ENCODE measurements at regions not wholly inside any gene's neighbourhood (a gene's known extent, or its start where the extent isn't known, plus 50 kb on each side); places are given as distances from the start of the nearest gene placed in this dataset.

GRCh38 chr21:26282058-26282457, 111.5 kb upstream of the APP start:
- Histone ChIP-seq H3K9me3 (no peaks in the 10 kb centered on the region), H3K4me1 (no peaks in the 10 kb centered on the region), H3K27ac (no peak overlapping the region), H3K27me3 (no peaks in the 10 kb centered on the region), H3K36me3 (no peaks in the 10 kb centered on the region), H3K4me3 (no peak overlapping the region)
- in situ Hi-C loops (cut with MboI; ENCODE audit: low sequenced_read_pairs in 4 of 4), result no loop called here
- ATAC-seq, result no peak
- DNase-seq, result no peak
- intact Hi-C loops (cut with DNase I; ENCODE audit: low total_unique reads), result no loop called here
- TF ChIP-seq POLR2A (IDR thresholded peaks at IDR 0.05) (no peak), CTCF (IDR thresholded peaks at IDR 0.05 in 4 of 5, conservative IDR thresholded peaks at IDR 0.05 in 1 of 5) (no peak)

- no peak overlapping the region for H3K27ac ChIP-seq
- DNase-seq, result no peak
- in situ Hi-C loops (cut with MboI; ENCODE audit: low sequenced_read_pairs in 4 of 4), result no loop called here
- no peak for ATAC-seq
- intact Hi-C loops (cut with DNase I; ENCODE audit: low total_unique reads), result no loop called here
- H3K4me1 ChIP-seq, result no peaks in the 10 kb centered on the region
- H3K9me3 ChIP-seq, result no peaks in the 10 kb centered on the region
- no peaks in the 10 kb centered on the region for H3K36me3 ChIP-seq
- no peak overlapping the region for H3K4me3 ChIP-seq
- TF ChIP-seq CTCF (IDR thresholded peaks at IDR 0.05 in 4 of 5, conservative IDR thresholded peaks at IDR 0.05 in 1 of 5) (no peak), POLR2A (IDR thresholded peaks at IDR 0.05) (no peak)
- no peaks in the 10 kb centered on the region for H3K27me3 ChIP-seq
Observed at GRCh38 chr21:26281506-26281905, 110.9 kb upstream of the APP start.

- no peaks in the 10 kb centered on the region for H3K9me3 ChIP-seq
- TF ChIP-seq POLR2A (IDR thresholded peaks at IDR 0.05) (no peak), CTCF (IDR thresholded peaks at IDR 0.05 in 4 of 5, conservative IDR thresholded peaks at IDR 0.05 in 1 of 5) (no peak)
- H3K4me1 ChIP-seq, result no peaks in the 10 kb centered on the region
- in situ Hi-C loops (cut with MboI; ENCODE audit: low sequenced_read_pairs in 4 of 4) (no loop called here), intact Hi-C loops (cut with DNase I; ENCODE audit: low total_unique reads) (no loop called here)
- H3K27ac ChIP-seq, result no peak overlapping the region
- DNase-seq (no peak), ATAC-seq (no peak)
- no peak overlapping the region for H3K4me3 ChIP-seq
- no peaks in the 10 kb centered on the region for H3K36me3 ChIP-seq
- no peaks in the 10 kb centered on the region for H3K27me3 ChIP-seq
Observed at GRCh38 chr21:26280775-26281174, 110.2 kb upstream of the APP start.

GRCh38 chr21:26280148-26280547, 109.6 kb upstream of the APP start:
- in situ Hi-C loops (cut with MboI; ENCODE audit: low sequenced_read_pairs in 4 of 4), result no loop called here
- no peak for DNase-seq
- Histone ChIP-seq H3K4me1 (no peaks in the 10 kb centered on the region), H3K36me3 (no peaks in the 10 kb centered on the region), H3K4me3 (no peak overlapping the region), H3K27me3 (no peaks in the 10 kb centered on the region), H3K9me3 (no peaks in the 10 kb centered on the region), H3K27ac (no peak overlapping the region)
- no peak for ATAC-seq
- intact Hi-C loops (cut with DNase I; ENCODE audit: low total_unique reads), result no loop called here
- TF ChIP-seq CTCF (IDR thresholded peaks at IDR 0.05 in 4 of 5, conservative IDR thresholded peaks at IDR 0.05 in 1 of 5) (no peak), POLR2A (IDR thresholded peaks at IDR 0.05) (no peak)

GRCh38 chr21:26275801-26276200, 105.2 kb upstream of the APP start:
- no peak overlapping the region for H3K27ac ChIP-seq
- peaks cover 0 to 12% (median 0%) of the 10 kb centered on the region in 3 donors for H3K9me3 ChIP-seq
- no peak for TF ChIP-seq CTCF (IDR thresholded peaks at IDR 0.05 in 4 of 5, conservative IDR thresholded peaks at IDR 0.05 in 1 of 5)
- no peak for TF ChIP-seq POLR2A (IDR thresholded peaks at IDR 0.05)
- no peaks in the 10 kb centered on the region for H3K36me3 ChIP-seq
- H3K27me3 ChIP-seq, result no peaks in the 10 kb centered on the region
- in situ Hi-C loops (cut with MboI; ENCODE audit: low sequenced_read_pairs in 4 of 4) (no loop called here), intact Hi-C loops (cut with DNase I; ENCODE audit: low total_unique reads) (no loop called here)
- DNase-seq (no peak), ATAC-seq (no peak)
- no peaks in the 10 kb centered on the region for H3K4me1 ChIP-seq
- no peak overlapping the region for H3K4me3 ChIP-seq
